Pancreas (tissue), 10 donors: ENCODE measurements at regions not wholly inside any gene's neighbourhood (a gene's known extent, or its start where the extent isn't known, plus 50 kb on each side); places are given as distances from the start of the nearest gene placed in this dataset.
"Not testable (repeated sequence)": the region's sequence is repeated elsewhere in the genome, so short reads cannot be mapped to it uniquely, and the experiment has no call there.

Source experiments
- ATAC-seq, 4 donors: fragments of 200-7000 bp; cut with Tn5 transposase; one replicate each; pipeline versions ENCODE4 v1.8.0 to v1.9.1; 2020; ENCODE audit warnings: mild to moderate bottlenecking in 4 of 4, moderate library complexity in 4 of 4
- DNase-seq, 6 donors: peaks; one replicate each; pipeline ENCODE4 v3.0.0-alpha.2; 2020
- FAIRE-seq: peaks from 2 replicates; lab custom pipeline; 2012; peaks lifted over from hg19 to GRCh38; lab: Jason Lieb, UNC
- H3K27ac ChIP-seq, 4 donors: fragments of 200-600 bp; sonication (generic); 1 replicate in 3 of 4; 2 replicates in 1 of 4; pipeline versions ENCODE4 v1.5.0 to v1.8.0; 2020
- H3K27me3 ChIP-seq, 4 donors: fragments of 200-600 bp; one replicate each; pipeline ENCODE4 v1.8.0; 2021
- H3K36me3 ChIP-seq, 3 donors: fragments of 200-600 bp; sonication (generic) in 1 of 3; one replicate each; pipeline versions ENCODE4 v1.5.0 to v1.8.0; 2020 to 2021
- H3K4me1 ChIP-seq, 3 donors: fragments of 200-600 bp; one replicate each; pipeline ENCODE4 v1.8.0; 2021
- H3K4me3 ChIP-seq, 4 donors: fragments of 200-600 bp; sonication (generic) in 2 of 4; one replicate each; pipeline versions ENCODE4 v1.5.0 to v1.8.0; 2020 to 2021
- H3K9me3 ChIP-seq, 4 donors: fragments of 200-600 bp; one replicate each; pipeline ENCODE4 v1.8.0; 2021
- WGBS, 2 donors: extraction: QIAGEN DNeasy Blood & Tissue Kit; methylation state at CpG; one replicate each; pipeline ENCODE4 v1.1.7; 2013; 5-methylcytosine and 5-hydroxymethylcytosine counted together
- intact Hi-C, 3 donors: fragments of 100-400 bp; cut with DNase I; formaldehyde crosslinking; loops; one replicate each; pipeline versions ENCODE4 v1.11.1 to v1.14.2; 2022
- TF ChIP-seq, protein P1 (sequence below), 4 donors: fragments of 200-600 bp; sonication (generic) in 3 of 4; IDR thresholded peaks; one replicate each; pipeline versions ENCODE4 v1.5.0 to v1.8.0; 2021; ENCODE audit warnings: antibody characterized with exemption in 4 of 4
- donor health status: healthy with polysubstance abuse.
- donor health status: DM: no; HTN: no; CAD: no; lungs with moderate emphysema.
- donor health status: DM: no; HTN: no; CAD: no.
- donor health status: control.
- donor health status: control.
- donor health status: Bipolar disorder and iron deficiency.
- donor health status: DM: yes; HTN: yes; CAD: no.
- donor health status: DM: no; HTN: no; CAD: no.
- donor health status: DM: no; HTN: no; CAD: no.
- donor health status: DM: yes; HTN: yes; CAD: no.

DNA sequence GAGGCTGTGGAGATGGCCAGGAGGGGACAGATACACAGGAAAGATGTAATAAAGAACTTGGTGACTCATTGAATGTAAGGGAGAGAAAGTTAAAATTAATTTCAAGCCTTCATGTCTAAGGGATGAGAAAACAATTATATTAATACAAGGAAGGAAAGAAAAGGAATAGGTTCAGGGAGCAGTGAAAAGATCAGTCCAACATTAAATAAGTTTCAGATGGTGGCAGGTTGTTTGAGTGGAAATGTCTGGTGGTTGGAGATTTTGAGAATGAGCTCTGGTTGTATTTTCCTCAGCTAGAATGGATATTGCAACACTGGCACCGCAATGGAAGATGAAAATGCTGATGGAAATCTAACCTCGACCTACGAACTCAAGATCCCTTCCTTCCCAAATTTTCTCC, 304.3 kb downstream of the COL12A1 start:
- H3K9me3 ChIP-seq, result no peaks in the 10 kb centered on the region
- FAIRE-seq (no peak), DNase-seq (no peak), ATAC-seq (no peak)
- no peak overlapping the region for H3K4me3 ChIP-seq
- TF ChIP-seq, protein P1, sequence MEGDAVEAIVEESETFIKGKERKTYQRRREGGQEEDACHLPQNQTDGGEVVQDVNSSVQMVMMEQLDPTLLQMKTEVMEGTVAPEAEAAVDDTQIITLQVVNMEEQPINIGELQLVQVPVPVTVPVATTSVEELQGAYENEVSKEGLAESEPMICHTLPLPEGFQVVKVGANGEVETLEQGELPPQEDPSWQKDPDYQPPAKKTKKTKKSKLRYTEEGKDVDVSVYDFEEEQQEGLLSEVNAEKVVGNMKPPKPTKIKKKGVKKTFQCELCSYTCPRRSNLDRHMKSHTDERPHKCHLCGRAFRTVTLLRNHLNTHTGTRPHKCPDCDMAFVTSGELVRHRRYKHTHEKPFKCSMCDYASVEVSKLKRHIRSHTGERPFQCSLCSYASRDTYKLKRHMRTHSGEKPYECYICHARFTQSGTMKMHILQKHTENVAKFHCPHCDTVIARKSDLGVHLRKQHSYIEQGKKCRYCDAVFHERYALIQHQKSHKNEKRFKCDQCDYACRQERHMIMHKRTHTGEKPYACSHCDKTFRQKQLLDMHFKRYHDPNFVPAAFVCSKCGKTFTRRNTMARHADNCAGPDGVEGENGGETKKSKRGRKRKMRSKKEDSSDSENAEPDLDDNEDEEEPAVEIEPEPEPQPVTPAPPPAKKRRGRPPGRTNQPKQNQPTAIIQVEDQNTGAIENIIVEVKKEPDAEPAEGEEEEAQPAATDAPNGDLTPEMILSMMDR (IDR thresholded peaks at IDR 0.05), result no peak
- intact Hi-C loops, result no loop called here
- no peak overlapping the region for H3K27ac ChIP-seq
- H3K27me3 ChIP-seq, result no peaks in the 10 kb centered on the region
- no peaks in the 10 kb centered on the region for H3K4me1 ChIP-seq
- no peaks in the 10 kb centered on the region for H3K36me3 ChIP-seq
- 71 to 73% methylated on average over 3 of the region's 3 CpGs for WGBS, 2 donors

DNA sequence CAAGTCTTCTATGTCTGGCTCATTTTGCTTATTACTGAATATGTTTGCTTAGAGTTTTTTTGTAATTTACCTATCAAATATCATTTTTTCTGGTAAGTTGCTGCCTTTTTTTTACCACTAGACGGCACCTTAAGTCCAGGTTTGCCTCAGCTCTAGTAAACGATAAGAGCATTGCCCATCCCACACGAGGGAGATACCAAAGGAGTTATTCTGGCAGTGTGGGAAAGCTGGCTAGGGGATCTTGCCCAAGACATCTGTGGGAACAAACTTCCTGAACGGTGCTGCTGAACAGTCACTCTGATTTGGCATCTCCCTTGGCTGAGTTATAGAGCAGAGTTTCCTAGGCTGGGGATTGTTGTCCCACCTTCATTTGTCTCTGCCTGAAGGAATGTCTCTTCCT, 306.4 kb downstream of the COL12A1 start:
- Histone ChIP-seq H3K9me3 (no peaks in the 10 kb centered on the region), H3K27me3 (no peaks in the 10 kb centered on the region), H3K36me3 (no peaks in the 10 kb centered on the region), H3K4me1 (no peaks in the 10 kb centered on the region), H3K4me3 (no peak overlapping the region), H3K27ac (no peak overlapping the region)
- no peak for ATAC-seq
- 51 to 67% methylated on average over 4 of the region's 4 CpGs for WGBS, 2 donors
- intact Hi-C loops, result no loop called here
- no peak for FAIRE-seq
- TF ChIP-seq, protein P1 (IDR thresholded peaks at IDR 0.05), result no peak
- no peak for DNase-seq

GRCh38 chr6:74892091-74892490, 313.8 kb downstream of the COL12A1 start:
- H3K4me1 ChIP-seq, result no peaks in the 10 kb centered on the region
- H3K27me3 ChIP-seq, result no peaks in the 10 kb centered on the region
- no peaks in the 10 kb centered on the region for H3K9me3 ChIP-seq
- 61 to 69% methylated on average over 5 of the region's 5 CpGs for WGBS, 2 donors
- no peaks in the 10 kb centered on the region for H3K36me3 ChIP-seq
- ATAC-seq (no peak), FAIRE-seq (no peak), DNase-seq (no peak)
- TF ChIP-seq, protein P1 (IDR thresholded peaks at IDR 0.05), result no peak
- intact Hi-C loops, result no loop called here
- no peak overlapping the region for H3K4me3 ChIP-seq
- H3K27ac ChIP-seq, result no peak overlapping the region

- TF ChIP-seq, protein P1 (IDR thresholded peaks at IDR 0.05), result no peak
- ATAC-seq (no peak), FAIRE-seq (no peak), DNase-seq (no peak)
- Histone ChIP-seq H3K4me1 (no peaks in the 10 kb centered on the region), H3K4me3 (no peak overlapping the region), H3K27me3 (no peaks in the 10 kb centered on the region), H3K36me3 (no peaks in the 10 kb centered on the region), H3K27ac (no peak overlapping the region), H3K9me3 (no peaks in the 10 kb centered on the region)
- 86% methylated on average over 4 of the region's 4 CpGs for WGBS, 2 donors
- intact Hi-C loops, result no loop called here
Observed at GRCh38 chr6:74891349-74891831, 314.5 kb downstream of the COL12A1 start.

DNA sequence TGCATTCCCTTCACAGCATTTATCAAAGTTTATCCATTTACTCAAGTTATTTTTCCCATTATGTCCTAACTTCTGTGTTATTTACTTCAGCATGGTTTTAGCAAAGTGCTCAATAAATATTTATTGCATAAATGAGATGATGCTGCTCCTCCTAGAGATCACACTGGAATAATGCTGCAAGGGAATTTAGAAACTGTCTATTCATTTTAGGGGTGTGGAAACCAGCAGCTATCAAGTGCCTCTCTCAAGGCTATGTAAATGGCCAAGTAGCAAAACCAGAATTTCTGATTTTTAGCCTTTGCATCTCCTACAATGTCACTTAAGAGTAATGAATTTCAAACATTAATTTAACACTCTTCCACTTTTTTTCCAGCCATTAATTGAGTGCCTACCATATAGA, 316.2 kb downstream of the COL12A1 start:
- intact Hi-C loops, result no loop called here
- no peak for DNase-seq
- H3K4me1 ChIP-seq, result no peaks in the 10 kb centered on the region
- TF ChIP-seq, protein P1 (IDR thresholded peaks at IDR 0.05), result no peak
- FAIRE-seq, result no peak
- no peaks in the 10 kb centered on the region for H3K36me3 ChIP-seq
- no peaks in the 10 kb centered on the region for H3K27me3 ChIP-seq
- no peak overlapping the region for H3K27ac ChIP-seq
- no peaks in the 10 kb centered on the region for H3K9me3 ChIP-seq
- no peak for ATAC-seq
- no peak overlapping the region for H3K4me3 ChIP-seq

- H3K4me1 ChIP-seq, H3K27ac ChIP-seq, H3K36me3 ChIP-seq, H3K27me3 ChIP-seq, FAIRE-seq, H3K4me3 ChIP-seq, ATAC-seq, H3K9me3 ChIP-seq, intact Hi-C loops: not testable (repeated sequence)
- peak in 1 of 6 donors; percentile 44 for DNase-seq
- 68 to 73% methylated on average over 6 of the region's 6 CpGs for WGBS, 2 donors
Observed at GRCh38 chr6:74888741-74889140, 317.1 kb downstream of the COL12A1 start.
